ACHN (cell line): ENCODE measurements at regions not wholly inside any gene's neighbourhood (a gene's known extent, or its start where the extent isn't known, plus 50 kb on each side); places are given as distances from the start of the nearest gene placed in this dataset.

Source experiments
- DNase-seq: peaks from one replicate; pipeline ENCODE4 v3.0.0-alpha.2; 2015
- in situ Hi-C: cut with HindIII; loops from 2 replicates; pipeline ENCODE4 v1.10.0; 2017; ENCODE audit warnings: low sequenced_read_pairs, low pct_ligation_motif_present, low pct_unique_long_range_greater_than_20kb

GRCh38 chr9:120161776-120162175 is 418.2 kb downstream of the CDK5RAP2 start:
- DNase-seq: no peak
- in situ Hi-C loops: no loop called here

GRCh38 chr9:120158221-120158620 is 421.7 kb downstream of the CDK5RAP2 start:
- in situ Hi-C loops: no loop called here
- DNase-seq: no peak

GRCh38 chr9:120156376-120156775 is 423.6 kb downstream of the CDK5RAP2 start:
- no peak for DNase-seq
- in situ Hi-C loops: no loop called here

GRCh38 chr9:120153258-120153657 is 426.7 kb downstream of the CDK5RAP2 start:
- DNase-seq: no peak
- in situ Hi-C loops: no loop called here

- in situ Hi-C loops: no loop called here
Measured at GRCh38 chr9:120152295-120152694, 427.7 kb downstream of the CDK5RAP2 start.

GRCh38 chr9:120151806-120152205 is 428.2 kb downstream of the CDK5RAP2 start:
- in situ Hi-C loops: no loop called here
- no peak for DNase-seq

More at GRCh38 chr9:120152295-120152694, 427.7 kb downstream of the CDK5RAP2 start:
- no peak for DNase-seq

GRCh38 chr9:120151149-120151548 is 428.8 kb downstream of the CDK5RAP2 start:
- no peak for DNase-seq
- in situ Hi-C loops: no loop called here

- in situ Hi-C loops: no loop called here
- DNase-seq: no peak
Measured at GRCh38 chr9:120138955-120139354, 441.0 kb downstream of the CDK5RAP2 start.

- no peak for DNase-seq
- in situ Hi-C loops: no loop called here
Measured at GRCh38 chr9:120137186-120137840, 442.7 kb downstream of the CDK5RAP2 start.

- DNase-seq: no peak
- in situ Hi-C loops: no loop called here
Measured at GRCh38 chr9:120136696-120137095, 443.3 kb downstream of the CDK5RAP2 start.

GRCh38 chr9:120117081-120117480 is 462.9 kb downstream of the CDK5RAP2 start:
- in situ Hi-C loops: no loop called here
- no peak for DNase-seq

GRCh38 chr9:120110520-120110919 is 469.4 kb downstream of the CDK5RAP2 start:
- in situ Hi-C loops: no loop called here
- DNase-seq: no peak

GRCh38 chr9:120109242-120109641 is 470.7 kb downstream of the CDK5RAP2 start:
- in situ Hi-C loops: no loop called here
- DNase-seq: peak; percentile 7

GRCh38 chr9:120107138-120107537 is 472.8 kb downstream of the CDK5RAP2 start:
- in situ Hi-C loops: no loop called here
- no peak for DNase-seq

GRCh38 chr9:120104771-120105170 is 475.2 kb downstream of the CDK5RAP2 start:
- in situ Hi-C loops: no loop called here
- DNase-seq: no peak

GRCh38 chr9:120100595-120100994 is 479.4 kb downstream of the CDK5RAP2 start:
- in situ Hi-C loops: no loop called here
- no peak for DNase-seq

GRCh38 chr9:120099065-120099464 is 480.9 kb downstream of the CDK5RAP2 start:
- in situ Hi-C loops: no loop called here
- DNase-seq: no peak

- no peak for DNase-seq
- in situ Hi-C loops: no loop called here
Measured at GRCh38 chr9:120098584-120098983, 481.4 kb downstream of the CDK5RAP2 start.

GRCh38 chr9:120091206-120091605 is 488.8 kb downstream of the CDK5RAP2 start:
- in situ Hi-C loops: no loop called here
- no peak for DNase-seq

GRCh38 chr9:120080849-120081248 is 499.1 kb downstream of the CDK5RAP2 start:
- no peak for DNase-seq
- in situ Hi-C loops: no loop called here

GRCh38 chr9:120078112-120078511 is 501.9 kb downstream of the CDK5RAP2 start:
- in situ Hi-C loops: no loop called here
- DNase-seq: no peak
